ENCODE measurements at regions not wholly inside any gene's neighbourhood (a gene's known extent, or its start where the extent isn't known, plus 50 kb on each side); places are given as distances from the start of the nearest gene placed in this dataset.
"Not testable (repeated sequence)": the region's sequence is repeated elsewhere in the genome, so short reads cannot be mapped to it uniquely, and the experiment has no call there.

- H3K27ac ChIP-seq (ENCODE audit: low read length) = no peak overlapping the region
- H3K4me1 ChIP-seq (ENCODE audit: control insufficient read depth, insufficient read depth, low read length) = no peaks in the 10 kb centered on the region
- WGBS = 51% methylated on average over 3 of the region's 3 CpGs
- intact Hi-C loops (cut with DNase I) = no loop called here
- DNase-seq = peak in 1 of 3 donors; percentile 22
- H3K4me3 ChIP-seq (ENCODE audit: low read length) = no peak overlapping the region
- no peaks in the 10 kb centered on the region for H3K9me3 ChIP-seq (ENCODE audit: control insufficient read depth, low read length)
- ATAC-seq = peak; percentile 84 to 93
- H3K27me3 ChIP-seq (ENCODE audit: control insufficient read depth, insufficient read depth) = no peaks in the 10 kb centered on the region
These were observed 219.4 kb downstream of the MREG start for GRCh38 chr2:215793747-215794595.

- no peak for ATAC-seq
- DNase-seq = no peak
- H3K9me3 ChIP-seq (ENCODE audit: control insufficient read depth, low read length) = no peaks in the 10 kb centered on the region
- intact Hi-C loops (cut with DNase I) = no loop called here
- H3K27me3 ChIP-seq (ENCODE audit: control insufficient read depth, insufficient read depth) = no peaks in the 10 kb centered on the region
- 71% methylated on average over 4 of the region's 4 CpGs for WGBS
- no peak overlapping the region for H3K4me3 ChIP-seq (ENCODE audit: low read length)
- no peaks in the 10 kb centered on the region for H3K4me1 ChIP-seq (ENCODE audit: control insufficient read depth, insufficient read depth, low read length)
- no peak overlapping the region for H3K27ac ChIP-seq (ENCODE audit: low read length)
These were observed 221.8 kb downstream of the MREG start for GRCh38 chr2:215791481-215791937.

GRCh38 chr2:215790523-215791421 is 222.6 kb downstream of the MREG start:
- Histone ChIP-seq H3K27me3 (ENCODE audit: control insufficient read depth, insufficient read depth) (no peaks in the 10 kb centered on the region), H3K4me3 (ENCODE audit: low read length) (no peak overlapping the region), H3K27ac (ENCODE audit: low read length) (no peak overlapping the region), H3K9me3 (ENCODE audit: control insufficient read depth, low read length) (no peaks in the 10 kb centered on the region), H3K4me1 (ENCODE audit: control insufficient read depth, insufficient read depth, low read length) (no peaks in the 10 kb centered on the region)
- DNase-seq (no peak), ATAC-seq (no peak)
- intact Hi-C loops (cut with DNase I) = no loop called here
- 71% methylated on average over 6 of the region's 6 CpGs for WGBS

- DNase-seq = no peak
- Histone ChIP-seq H3K4me1 (ENCODE audit: control insufficient read depth, insufficient read depth, low read length) (no peaks in the 10 kb centered on the region), H3K27me3 (ENCODE audit: control insufficient read depth, insufficient read depth) (no peaks in the 10 kb centered on the region), H3K27ac (ENCODE audit: low read length) (no peak overlapping the region), H3K9me3 (ENCODE audit: control insufficient read depth, low read length) (no peaks in the 10 kb centered on the region), H3K4me3 (ENCODE audit: low read length) (no peak overlapping the region)
- ATAC-seq = no peak
- intact Hi-C loops (cut with DNase I) = no loop called here
- WGBS = 82% methylated on average over 7 of the region's 7 CpGs
These were observed 225.7 kb downstream of the MREG start for GRCh38 chr2:215787565-215788178.

- Histone ChIP-seq H3K4me1 (ENCODE audit: control insufficient read depth, insufficient read depth, low read length) (peaks cover 3% of the 10 kb centered on the region), H3K27ac (ENCODE audit: low read length) (no peak overlapping the region), H3K4me3 (ENCODE audit: low read length) (no peak overlapping the region), H3K27me3 (ENCODE audit: control insufficient read depth, insufficient read depth) (no peaks in the 10 kb centered on the region), H3K9me3 (ENCODE audit: control insufficient read depth, low read length) (no peaks in the 10 kb centered on the region)
- intact Hi-C loops (cut with DNase I) = no loop called here
- WGBS = 92% methylated on average over 3 of the region's 3 CpGs
- no peak for DNase-seq
- ATAC-seq = no peak
These were observed 226.3 kb downstream of the MREG start for GRCh38 chr2:215787025-215787424.

- H3K4me3 ChIP-seq (ENCODE audit: low read length) = no peak overlapping the region
- 37% methylated on average over 3 of the region's 3 CpGs for WGBS
- ATAC-seq = peak; percentile 63 to 86
- intact Hi-C loops (cut with DNase I) = no loop called here
- H3K9me3 ChIP-seq (ENCODE audit: control insufficient read depth, low read length) = no peaks in the 10 kb centered on the region
- no peaks in the 10 kb centered on the region for H3K27me3 ChIP-seq (ENCODE audit: control insufficient read depth, insufficient read depth)
- peaks cover 3% of the 10 kb centered on the region for H3K4me1 ChIP-seq (ENCODE audit: control insufficient read depth, insufficient read depth, low read length)
- DNase-seq = peak in 1 of 3 donors; percentile 35
- H3K27ac ChIP-seq (ENCODE audit: low read length) = no peak overlapping the region
These were observed 229.0 kb downstream of the MREG start for GRCh38 chr2:215784371-215784783.

GRCh38 chr2:215783640-215784039 is 229.7 kb downstream of the MREG start:
- ATAC-seq; H3K4me1 ChIP-seq (ENCODE audit: control insufficient read depth, insufficient read depth, low read length); H3K27me3 ChIP-seq (ENCODE audit: control insufficient read depth, insufficient read depth); H3K9me3 ChIP-seq (ENCODE audit: control insufficient read depth, low read length); H3K4me3 ChIP-seq (ENCODE audit: low read length); DNase-seq; intact Hi-C loops (cut with DNase I); H3K27ac ChIP-seq (ENCODE audit: low read length): not testable (repeated sequence)
- 94% methylated on average over 7 of the region's 7 CpGs for WGBS

GRCh38 chr2:215782965-215783364 is 230.4 kb downstream of the MREG start:
- intact Hi-C loops (cut with DNase I) = no loop called here
- H3K27ac ChIP-seq (ENCODE audit: low read length) = no peak overlapping the region
- H3K9me3 ChIP-seq (ENCODE audit: control insufficient read depth, low read length) = no peaks in the 10 kb centered on the region
- H3K4me1 ChIP-seq (ENCODE audit: control insufficient read depth, insufficient read depth, low read length) = peaks cover 3% of the 10 kb centered on the region
- no peak overlapping the region for H3K4me3 ChIP-seq (ENCODE audit: low read length)
- no peak for ATAC-seq
- H3K27me3 ChIP-seq (ENCODE audit: control insufficient read depth, insufficient read depth) = no peaks in the 10 kb centered on the region
- 91% methylated on average over 2 of the region's 2 CpGs for WGBS
- DNase-seq = no peak

GRCh38 chr2:215782295-215782694 is 231.1 kb downstream of the MREG start:
- no peak for ATAC-seq
- Histone ChIP-seq H3K4me3 (ENCODE audit: low read length) (no peak overlapping the region), H3K27ac (ENCODE audit: low read length) (no peak overlapping the region), H3K9me3 (ENCODE audit: control insufficient read depth, low read length) (no peaks in the 10 kb centered on the region), H3K4me1 (ENCODE audit: control insufficient read depth, insufficient read depth, low read length) (peaks cover 5% of the 10 kb centered on the region), H3K27me3 (ENCODE audit: control insufficient read depth, insufficient read depth) (no peaks in the 10 kb centered on the region)
- WGBS = 80% methylated on average over 1 of the region's 1 CpG
- intact Hi-C loops (cut with DNase I) = no loop called here
- DNase-seq = no peak

GRCh38 chr2:215780907-215781685 is 232.3 kb downstream of the MREG start:
- Histone ChIP-seq H3K9me3 (ENCODE audit: control insufficient read depth, low read length) (no peaks in the 10 kb centered on the region), H3K27ac (ENCODE audit: low read length) (no peak overlapping the region), H3K4me3 (ENCODE audit: low read length) (no peak overlapping the region)

More at GRCh38 chr2:215780907-215781685, 232.3 kb downstream of the MREG start:
- 52% methylated on average over 3 of the region's 3 CpGs for WGBS
- Histone ChIP-seq H3K27me3 (ENCODE audit: control insufficient read depth, insufficient read depth) (no peaks in the 10 kb centered on the region), H3K4me1 (ENCODE audit: control insufficient read depth, insufficient read depth, low read length) (peaks cover 5% of the 10 kb centered on the region)
- ATAC-seq = no peak
- no peak for DNase-seq
- intact Hi-C loops (cut with DNase I) = no loop called here
